B cell (primary cell): ENCODE measurements at regions not wholly inside any gene's neighbourhood (a gene's known extent, or its start where the extent isn't known, plus 50 kb on each side); places are given as distances from the start of the nearest gene placed in this dataset.

Source experiments
- CTCF ChIP-seq: fragments of 200-600 bp; IDR thresholded peaks from one replicate; pipeline ENCODE4 v1.8.0; 2022; ENCODE audit warnings: antibody characterized with exemption, mild to moderate bottlenecking
- EZH2 ChIP-seq: IDR thresholded peaks from 2 replicates; pipeline ENCODE4 v1.6.1; 2012; ENCODE audit warnings: borderline replicate concordance, low read depth, mild to moderate bottlenecking, moderate library complexity, low read length; ENCODE audit not compliant: insufficient read depth, poor library complexity, severe bottlenecking

DNA sequence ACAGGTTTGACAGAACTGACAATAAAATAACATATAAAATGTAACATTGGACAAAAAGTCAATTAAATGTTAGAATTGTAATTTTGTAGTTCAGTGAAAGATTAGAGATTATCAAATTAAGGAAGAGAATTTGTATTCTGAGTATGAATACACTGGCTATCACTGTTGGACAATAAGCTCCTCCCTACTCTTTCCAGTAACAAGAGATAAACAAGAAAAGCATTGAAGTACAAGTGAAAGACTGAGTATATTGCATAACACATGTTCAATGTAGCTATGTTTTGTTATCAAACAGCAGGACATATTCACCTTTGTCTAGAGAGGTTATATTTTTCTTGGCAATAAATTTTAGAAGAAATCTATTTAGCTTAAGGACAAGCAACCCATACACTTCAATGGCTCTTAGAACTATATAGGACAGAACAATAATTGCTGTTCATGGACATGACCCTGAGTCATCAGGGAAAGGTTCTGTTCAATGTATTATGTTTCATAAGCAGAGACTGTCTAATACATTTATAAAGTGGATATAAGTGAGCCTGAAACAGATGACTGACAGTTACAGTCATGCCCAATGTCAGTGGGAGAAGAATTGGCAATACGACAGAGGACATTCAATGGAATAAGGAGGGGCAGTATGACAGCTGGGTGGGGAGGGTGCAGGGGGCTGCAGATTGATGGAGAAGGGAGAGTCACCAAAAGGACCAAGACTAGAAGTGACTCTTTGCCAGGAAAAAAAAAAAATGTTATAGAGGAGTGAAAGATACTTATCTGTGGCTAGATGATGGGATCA, 520.4 kb downstream of the FRK start:
- TF ChIP-seq CTCF (no peak), EZH2 (no peak)
